ENCODE measurements at regions not wholly inside any gene's neighbourhood (a gene's known extent, or its start where the extent isn't known, plus 50 kb on each side); places are given as distances from the start of the nearest gene placed in this dataset.

- TF ChIP-seq GATA3 (IDR thresholded peaks at IDR 0.05; ENCODE audit: low read depth, low read length) (no peak), GATA2 (IDR thresholded peaks at IDR 0.05; ENCODE audit: low read depth, low read length) (no peak)
Observed at GRCh38 chr9:129361196-129361595, 183.1 kb upstream of the IER5L start.

DNA sequence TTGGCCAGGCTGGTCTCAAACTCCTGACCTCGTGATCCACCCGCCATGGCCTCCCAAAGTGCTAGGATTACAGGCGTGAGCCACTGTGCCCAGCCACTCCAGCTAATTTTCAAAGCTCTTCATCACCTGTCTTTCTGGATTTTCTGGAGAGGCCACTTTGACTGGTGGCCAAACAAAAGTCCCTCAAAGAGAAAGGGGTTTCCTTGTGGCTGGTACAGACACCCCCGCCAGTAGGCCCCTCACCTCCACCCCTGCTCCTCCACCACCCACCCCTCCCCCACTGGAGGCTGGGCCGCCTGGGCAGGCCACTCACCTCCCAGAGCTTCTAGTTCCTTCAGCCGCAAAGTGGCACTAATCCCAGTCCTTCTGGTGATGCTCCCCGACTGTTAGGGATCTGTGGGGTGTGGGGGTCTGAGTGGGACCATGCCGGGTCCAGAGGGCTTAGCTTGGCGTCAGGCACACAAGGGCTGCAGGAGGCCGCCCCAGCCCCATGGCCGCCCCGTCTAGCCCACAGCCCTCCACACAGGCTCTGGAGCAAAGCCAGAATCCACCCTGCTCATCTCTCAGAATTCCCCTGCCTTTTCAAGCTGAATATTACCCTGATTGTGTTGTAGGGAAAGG lies 182.0 kb upstream of the IER5L start:
- TF ChIP-seq GATA3 (IDR thresholded peaks at IDR 0.05; ENCODE audit: low read depth, low read length) (no peak), GATA2 (IDR thresholded peaks at IDR 0.05; ENCODE audit: low read depth, low read length) (no peak)

- TF ChIP-seq GATA3 (IDR thresholded peaks at IDR 0.05; ENCODE audit: low read depth, low read length) (no peak), GATA2 (IDR thresholded peaks at IDR 0.05; ENCODE audit: low read depth, low read length) (no peak)
Observed at GRCh38 chr9:129359162-129359811, 181.2 kb upstream of the IER5L start.

GRCh38 chr9:129358621-129359154 lies 180.6 kb upstream of the IER5L start:
- TF ChIP-seq GATA2 (IDR thresholded peaks at IDR 0.05; ENCODE audit: low read depth, low read length), result no peak
- no peak for TF ChIP-seq GATA3 (IDR thresholded peaks at IDR 0.05; ENCODE audit: low read depth, low read length)

DNA sequence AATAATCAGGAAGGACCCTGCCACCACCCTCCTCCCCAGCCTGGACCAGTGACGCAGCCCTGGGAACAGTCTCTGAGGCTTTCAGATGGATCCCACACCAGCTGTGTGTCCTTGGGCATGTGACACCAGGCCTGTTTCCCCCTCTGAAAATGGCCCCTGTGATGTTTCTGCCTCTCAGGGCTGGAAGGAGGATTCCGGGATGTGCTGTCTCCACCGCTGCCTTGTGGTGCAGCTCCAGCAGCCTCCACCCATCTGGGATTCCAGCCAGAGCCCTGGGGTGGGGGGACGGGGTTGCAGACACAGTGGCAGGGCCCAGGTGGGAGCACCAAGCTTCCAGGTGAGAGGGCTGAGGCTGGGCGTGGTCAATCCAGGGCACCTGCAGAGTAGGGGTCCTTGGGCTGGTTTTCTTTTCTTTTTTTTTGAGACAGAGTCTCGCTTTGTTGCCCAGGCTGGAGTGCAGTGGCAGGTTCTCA lies 179.7 kb upstream of the IER5L start:
- no peak for TF ChIP-seq GATA2 (IDR thresholded peaks at IDR 0.05; ENCODE audit: low read depth, low read length)
- TF ChIP-seq GATA3 (IDR thresholded peaks at IDR 0.05; ENCODE audit: low read depth, low read length), result no peak

DNA sequence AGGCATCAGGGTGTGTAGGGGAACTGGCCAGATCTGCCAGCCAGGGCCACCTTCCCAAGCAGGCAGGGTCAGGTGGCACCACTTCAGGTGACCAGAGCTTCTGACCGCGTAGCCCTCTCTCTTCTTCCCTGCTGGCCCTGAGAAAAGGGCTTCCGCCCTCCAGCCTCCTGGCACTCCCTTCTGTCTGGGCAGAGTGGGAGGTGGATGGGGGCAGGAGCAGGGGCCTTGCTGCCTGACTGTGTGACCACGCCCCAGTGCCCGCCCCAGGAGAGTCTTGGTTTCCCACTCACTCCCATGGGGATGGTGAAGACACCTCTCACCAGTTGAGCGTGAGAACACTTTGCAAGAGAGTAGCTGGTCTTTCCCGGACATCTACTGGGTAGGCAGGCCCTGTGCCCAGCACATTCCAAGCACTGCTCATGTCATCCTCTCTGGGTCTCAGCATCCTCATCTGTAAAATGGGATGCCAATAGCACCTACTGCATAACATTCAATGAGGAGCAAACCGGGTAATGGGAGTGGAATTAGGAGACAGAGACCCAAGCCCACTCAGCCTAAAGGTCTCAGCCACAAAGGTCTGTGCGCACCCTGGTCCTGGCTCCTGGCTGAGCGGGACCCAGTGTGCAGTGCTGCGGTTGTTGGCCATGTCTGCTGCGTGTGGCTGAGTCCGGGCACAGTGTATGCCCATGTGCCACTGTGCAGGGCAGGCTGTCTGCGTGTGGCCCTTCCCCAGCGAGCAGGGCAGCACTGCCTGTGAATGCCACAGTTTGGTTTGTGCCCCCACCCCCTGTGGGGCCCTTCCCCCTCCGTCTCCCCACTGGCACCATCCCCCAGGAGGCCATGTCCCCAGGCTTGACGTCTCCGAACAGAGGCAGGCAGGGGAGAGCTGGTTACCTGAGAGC lies 179.1 kb upstream of the IER5L start:
- TF ChIP-seq GATA2 (IDR thresholded peaks at IDR 0.05; ENCODE audit: low read depth, low read length) (no peak), GATA3 (IDR thresholded peaks at IDR 0.05; ENCODE audit: low read depth, low read length) (no peak)

DNA sequence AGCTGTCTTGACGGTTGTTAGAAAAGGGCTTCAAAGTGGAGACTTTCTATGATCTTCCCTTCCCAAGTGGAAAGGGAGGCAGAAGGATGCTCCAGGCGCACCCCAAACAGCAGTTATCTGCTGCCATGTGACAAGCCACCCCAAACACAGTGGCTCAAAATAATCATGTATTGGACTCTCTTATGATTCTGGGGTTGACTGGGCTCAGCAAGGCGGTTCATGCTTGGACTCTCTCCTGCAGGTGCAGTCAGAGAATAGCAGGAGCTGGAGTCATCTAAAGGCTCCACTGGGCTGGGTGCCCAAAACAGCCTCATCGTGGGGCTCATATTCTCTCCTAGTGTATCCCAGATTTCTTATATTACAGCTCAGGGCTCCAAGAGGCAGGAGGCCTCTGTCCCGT lies 177.6 kb upstream of the IER5L start:
- no peak for TF ChIP-seq GATA2 (IDR thresholded peaks at IDR 0.05; ENCODE audit: low read depth, low read length)
- no peak for TF ChIP-seq GATA3 (IDR thresholded peaks at IDR 0.05; ENCODE audit: low read depth, low read length)

- TF ChIP-seq GATA2 (IDR thresholded peaks at IDR 0.05; ENCODE audit: low read depth, low read length) (no peak), GATA3 (IDR thresholded peaks at IDR 0.05; ENCODE audit: low read depth, low read length) (no peak)
Observed at GRCh38 chr9:129354498-129354897, 176.4 kb upstream of the IER5L start.

DNA sequence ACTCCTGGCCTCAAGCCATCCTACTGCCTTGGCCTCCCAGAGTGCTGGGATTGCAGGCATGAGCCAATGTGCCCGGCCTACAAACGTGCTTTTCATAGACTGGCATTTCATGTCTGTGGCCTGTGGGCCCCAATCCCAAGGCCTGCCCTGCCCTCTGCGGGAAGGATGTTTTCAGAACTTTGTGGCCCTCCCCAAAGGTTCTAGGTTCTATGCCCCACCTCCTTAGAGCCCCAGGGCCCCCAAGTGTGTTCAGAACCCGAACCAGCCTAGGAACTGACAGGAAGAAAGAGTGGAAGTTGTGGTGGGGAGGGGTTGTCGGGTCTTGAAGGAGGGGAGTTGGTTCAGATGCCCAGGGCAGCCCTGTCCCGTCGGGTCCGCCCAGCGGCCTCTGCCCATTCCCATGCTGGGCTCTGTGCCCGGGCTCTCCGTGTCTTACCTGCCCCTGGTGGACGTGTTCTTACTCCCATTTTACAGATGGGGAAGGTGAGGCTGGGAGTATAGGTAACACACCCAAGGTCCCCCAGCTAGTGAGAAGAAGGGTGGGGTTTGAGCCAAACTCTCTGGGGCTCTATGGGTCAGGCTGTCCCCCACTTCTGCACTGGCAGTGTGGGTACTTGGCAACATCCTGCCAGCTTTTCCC lies 175.8 kb upstream of the IER5L start:
- TF ChIP-seq GATA3 (IDR thresholded peaks at IDR 0.05; ENCODE audit: low read depth, low read length), result no peak
- no peak for TF ChIP-seq GATA2 (IDR thresholded peaks at IDR 0.05; ENCODE audit: low read depth, low read length)

DNA sequence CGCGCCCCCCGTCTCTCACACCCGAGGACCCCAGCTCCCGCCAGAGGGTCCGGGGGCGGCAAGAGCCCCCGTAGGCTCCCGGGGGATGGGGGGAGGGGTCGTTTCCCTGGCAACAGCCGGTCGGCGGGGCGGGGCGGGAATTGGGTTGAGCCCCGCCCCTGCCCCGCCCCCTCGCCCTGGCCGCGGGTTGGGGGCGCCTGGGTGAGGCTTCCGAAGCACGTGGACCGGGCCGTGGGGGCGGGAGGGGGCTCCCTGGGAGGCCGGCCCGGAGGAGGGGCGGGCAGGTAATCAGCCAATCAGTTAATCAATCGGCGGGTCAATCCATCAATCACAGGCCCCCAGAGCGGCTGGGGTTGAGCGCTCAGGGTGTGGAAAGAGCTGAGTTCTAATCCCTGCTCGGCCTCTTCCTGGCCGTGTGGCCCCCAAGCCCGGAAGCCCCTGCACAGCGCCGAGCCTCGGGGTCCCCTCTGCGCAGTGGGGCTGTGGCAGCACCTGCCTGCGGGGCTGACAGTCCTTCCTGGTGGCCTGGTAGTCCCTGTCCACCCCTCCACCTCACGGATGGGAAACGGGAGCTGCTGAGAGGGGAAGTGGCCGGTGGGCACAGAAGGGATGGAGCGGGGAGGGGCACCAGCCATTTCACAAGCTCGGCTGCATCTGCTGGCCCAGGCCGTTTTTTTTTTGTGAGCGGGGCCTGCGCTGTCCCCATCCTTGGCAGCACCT lies 174.2 kb upstream of the IER5L start:
- TF ChIP-seq GATA3 (IDR thresholded peaks at IDR 0.05; ENCODE audit: low read depth, low read length), result no peak
- no peak for TF ChIP-seq GATA2 (IDR thresholded peaks at IDR 0.05; ENCODE audit: low read depth, low read length)

DNA sequence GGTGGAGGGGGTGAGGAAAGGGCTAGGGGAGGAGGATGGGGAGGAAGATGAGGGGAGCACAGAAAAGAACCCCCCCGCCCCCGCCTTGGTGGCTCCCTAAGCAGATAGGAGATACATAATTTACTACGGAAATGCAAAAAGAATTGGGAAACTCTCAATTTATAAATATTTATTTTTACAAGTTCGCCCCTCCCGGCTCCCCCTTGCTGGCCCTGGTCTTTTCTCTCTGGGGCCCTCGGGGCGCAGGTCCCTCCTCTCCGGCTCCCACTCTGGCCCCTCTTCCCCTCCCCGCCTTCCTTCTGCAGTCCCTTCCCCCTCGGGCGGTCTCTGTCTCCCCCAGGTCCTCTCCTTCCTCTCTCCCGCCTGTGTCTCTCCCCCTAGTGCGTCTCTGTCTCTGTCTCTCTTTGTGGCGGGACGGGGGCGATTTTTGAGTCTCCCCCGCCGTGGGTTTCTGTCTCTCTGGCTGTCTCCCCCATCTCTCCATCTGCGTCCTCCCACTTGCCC lies 173.6 kb upstream of the IER5L start:
- TF ChIP-seq GATA3 (IDR thresholded peaks at IDR 0.05; ENCODE audit: low read depth, low read length), result no peak
- TF ChIP-seq GATA2 (IDR thresholded peaks at IDR 0.05; ENCODE audit: low read depth, low read length), result no peak

DNA sequence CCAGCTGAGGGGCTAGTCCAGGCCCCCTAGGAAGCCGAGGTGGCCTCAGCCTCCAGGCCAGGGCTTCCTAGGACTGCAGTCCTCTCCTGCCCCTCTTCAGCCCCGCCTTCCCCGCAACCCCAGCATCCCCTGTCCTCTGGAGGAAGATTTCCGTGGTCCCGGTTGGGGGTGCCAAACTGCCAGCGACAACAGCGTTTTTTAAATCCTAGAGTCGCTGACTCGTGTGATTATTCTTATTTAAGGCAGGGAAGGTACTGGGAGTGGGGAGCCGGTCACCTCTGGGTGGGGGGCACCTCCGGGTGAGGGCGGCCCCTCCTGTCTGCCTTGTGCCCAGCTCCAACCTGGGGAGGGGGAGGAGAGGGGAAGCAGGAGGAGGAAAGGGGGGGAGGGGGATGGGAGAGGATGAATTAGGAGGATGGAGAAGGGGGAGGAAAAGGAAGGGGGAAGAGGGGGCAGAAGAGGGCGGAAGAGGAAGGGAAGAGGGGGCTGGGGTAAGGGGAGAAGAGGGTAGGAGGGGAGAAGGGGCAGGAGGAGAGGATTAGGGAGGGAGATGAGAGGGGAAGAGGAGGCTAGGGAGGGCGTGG lies 173.1 kb upstream of the IER5L start:
- TF ChIP-seq GATA3 (IDR thresholded peaks at IDR 0.05; ENCODE audit: low read depth, low read length) (no peak), GATA2 (IDR thresholded peaks at IDR 0.05; ENCODE audit: low read depth, low read length) (no peak)

Measured in SH-SY5Y (cell line).